ENCODE measurements at regions not wholly inside any gene's neighbourhood (a gene's known extent, or its start where the extent isn't known, plus 50 kb on each side); places are given as distances from the start of the nearest gene placed in this dataset.

DNA sequence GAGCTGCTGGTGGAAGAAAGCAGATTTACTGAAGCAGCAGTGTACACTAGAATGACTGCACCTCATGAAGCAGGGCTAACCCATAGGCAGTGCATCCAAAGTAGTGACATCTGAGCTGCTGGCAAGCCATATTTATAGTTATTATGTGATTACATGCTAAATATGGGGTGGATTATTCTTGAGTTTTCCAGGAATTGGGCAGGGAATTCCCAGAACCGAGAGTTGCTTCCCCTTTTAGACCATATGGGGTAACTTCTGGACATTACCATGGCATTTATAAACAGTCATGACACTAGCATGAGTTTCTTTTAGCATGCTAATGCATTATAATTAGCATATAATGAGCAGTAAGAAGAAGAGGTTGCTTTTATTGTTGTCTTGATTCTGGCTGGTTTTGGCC is 665.8 kb upstream of the POU3F4 start:
- no peak for TF ChIP-seq CTCF (conservative IDR thresholded peaks at IDR 0.05; ENCODE audit: low read length)
- no peak for TF ChIP-seq EZH2phosphoT487 (IDR thresholded peaks at IDR 0.05; ENCODE audit: borderline replicate concordance, low read depth, low read length)
